Stimulated activated CD4-positive, alpha-beta T cell treated with anti-CD3 and anti-CD28 coated beads, Interleukin-4, amount 100 ng/mL, for 24 hours (primary cell): ENCODE measurements at regions not wholly inside any gene's neighbourhood (a gene's known extent, or its start where the extent isn't known, plus 50 kb on each side); places are given as distances from the start of the nearest gene placed in this dataset.
"Not testable (repeated sequence)": the region's sequence is repeated elsewhere in the genome, so short reads cannot be mapped to it uniquely, and the experiment has no call there.

Source experiments
- DNase-seq: peaks from one replicate; pipeline ENCODE4 v3.0.0-alpha.2; 2020

- no peak for DNase-seq
Measured at GRCh38 chr6:147674794-147675193, 166.3 kb downstream of the SAMD5 start.

- no peak for DNase-seq
Measured at GRCh38 chr6:147675281-147675680, 166.8 kb downstream of the SAMD5 start.

DNA sequence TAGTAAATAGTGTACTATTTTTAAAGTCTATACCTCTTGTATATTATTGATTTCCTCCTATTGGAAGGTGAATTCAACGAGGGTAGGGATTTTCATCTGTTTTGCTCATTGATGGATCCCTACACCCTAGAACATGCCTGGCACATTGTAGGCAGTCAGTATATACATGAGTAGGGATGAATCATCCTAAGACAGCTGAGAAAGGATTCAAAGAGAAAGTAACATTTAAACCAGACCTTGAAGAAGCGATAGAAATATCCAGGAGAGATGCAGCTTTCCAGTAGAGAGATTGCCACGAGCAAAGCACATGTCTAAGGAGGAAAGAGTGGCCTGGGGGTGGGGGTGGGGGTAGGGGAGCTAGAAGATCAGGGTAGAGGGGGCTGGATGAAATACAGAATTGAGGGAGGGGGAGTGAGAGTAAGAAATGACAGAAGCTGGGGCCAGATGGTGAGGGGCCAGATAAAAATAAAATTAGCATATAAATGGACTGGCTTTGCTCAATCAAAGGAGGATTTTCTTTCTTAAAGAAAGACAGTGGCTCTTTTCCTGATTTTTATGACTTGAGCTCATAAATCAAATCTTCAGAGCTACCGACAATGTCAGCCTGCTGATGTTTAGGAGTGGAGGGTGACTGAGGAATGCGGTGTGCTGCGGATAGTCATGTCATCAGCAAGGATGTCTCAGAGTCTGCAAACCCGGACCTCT lies 168.2 kb downstream of the SAMD5 start:
- DNase-seq: no peak

- no peak for DNase-seq
Measured at GRCh38 chr6:147677647-147678046, 169.2 kb downstream of the SAMD5 start.

GRCh38 chr6:147678253-147678652 lies 169.8 kb downstream of the SAMD5 start:
- no peak for DNase-seq

DNA sequence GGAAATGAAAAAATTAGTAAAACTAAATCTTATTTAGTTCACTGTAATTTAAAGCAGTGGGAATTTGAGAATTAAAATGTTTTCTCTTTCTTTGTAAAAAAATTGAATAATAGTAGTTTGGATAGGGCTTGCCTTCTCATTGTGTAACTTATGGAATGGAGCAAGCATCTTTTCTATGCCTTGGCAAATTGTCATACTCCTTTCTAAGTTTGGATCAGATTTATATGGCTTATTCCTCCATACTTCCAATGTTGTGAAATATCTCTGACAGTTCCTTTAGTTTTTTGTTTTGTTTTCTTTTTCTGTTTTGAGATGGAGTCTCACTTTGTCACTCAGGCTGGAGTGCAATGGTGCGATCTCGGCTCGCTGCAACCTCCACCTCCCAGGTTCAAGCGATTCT lies 176.4 kb downstream of the SAMD5 start:
- DNase-seq: no peak

DNA sequence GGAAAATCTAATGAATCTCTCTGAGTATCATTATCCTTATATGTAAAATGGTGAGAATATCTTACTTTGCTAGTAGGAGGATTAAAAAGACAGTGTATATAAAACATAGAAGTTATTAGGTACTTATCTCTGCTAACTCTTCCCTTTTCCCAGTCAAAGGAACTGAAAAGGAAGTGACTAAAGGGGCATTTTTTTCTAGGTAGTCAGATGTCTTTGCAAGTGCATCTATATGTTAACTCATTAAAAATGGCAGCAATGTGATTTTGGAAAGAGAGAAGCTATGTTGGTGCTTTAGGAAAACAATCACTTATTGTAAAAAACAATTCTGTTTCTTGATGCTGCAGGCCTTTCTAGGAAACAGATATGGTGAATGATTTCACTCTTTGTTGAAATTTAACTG lies 180.9 kb downstream of the SAMD5 start:
- DNase-seq: no peak

DNA sequence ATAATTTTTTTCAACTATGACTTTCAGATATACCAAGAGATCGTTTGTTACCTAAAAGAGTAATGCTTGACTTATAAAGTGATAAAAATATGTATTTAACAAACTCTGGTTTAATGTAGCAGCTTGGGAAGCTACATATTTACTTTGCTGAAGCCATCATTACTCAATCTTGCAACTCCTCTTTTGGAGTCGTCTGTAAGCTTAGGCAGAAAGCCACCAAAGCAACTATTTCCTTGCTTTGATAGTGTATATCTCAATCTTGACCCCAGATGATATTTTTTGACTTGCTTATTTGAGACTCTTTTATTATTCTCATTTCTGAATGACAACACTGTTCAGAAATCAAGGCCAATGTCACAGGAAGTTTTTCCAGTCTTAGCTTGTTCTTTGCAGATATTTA lies 183.0 kb downstream of the SAMD5 start:
- DNase-seq: no peak

DNA sequence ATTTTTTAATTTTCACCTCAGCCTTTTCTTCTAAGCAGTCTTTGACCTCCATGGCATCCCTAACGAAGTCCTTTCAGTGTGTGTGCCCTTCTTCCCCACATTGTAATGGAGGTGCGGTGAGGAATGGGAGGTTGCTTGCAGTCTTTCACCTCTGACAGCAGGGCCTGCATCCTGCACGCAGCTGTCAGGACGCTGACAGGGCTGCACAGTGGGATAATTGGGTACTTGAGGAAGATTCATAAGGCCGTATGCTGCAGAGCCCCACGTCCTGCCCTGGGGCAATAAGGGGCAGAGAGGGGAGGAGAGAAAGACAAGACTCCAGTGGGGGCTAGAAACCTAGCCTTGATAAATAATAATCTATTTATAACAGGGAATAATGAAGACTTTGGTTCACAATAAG lies 184.7 kb downstream of the SAMD5 start:
- DNase-seq: no peak

GRCh38 chr6:147694556-147694955 lies 186.1 kb downstream of the SAMD5 start:
- not testable (repeated sequence) for DNase-seq

- DNase-seq: no peak
Measured at GRCh38 chr6:147695819-147696218, 187.3 kb downstream of the SAMD5 start.

DNA sequence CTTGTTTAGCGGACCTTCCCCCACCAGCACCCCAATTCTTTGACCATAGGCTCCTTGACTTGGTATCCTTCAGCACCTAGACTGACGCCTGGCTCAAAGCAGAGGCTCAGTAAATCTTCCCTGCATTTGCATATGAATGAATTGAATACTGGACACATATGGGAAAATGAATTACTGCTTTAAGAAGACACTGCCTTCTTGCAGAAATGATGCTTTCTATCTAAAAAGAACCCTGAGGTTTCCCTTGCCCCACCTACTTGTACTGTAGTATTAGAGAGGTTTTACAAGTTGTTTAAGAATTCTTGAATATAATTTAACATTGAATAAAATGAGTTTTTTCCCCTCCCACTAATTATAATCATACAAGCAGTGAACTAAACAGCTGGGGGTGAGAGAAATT lies 190.7 kb downstream of the SAMD5 start:
- DNase-seq: no peak

DNA sequence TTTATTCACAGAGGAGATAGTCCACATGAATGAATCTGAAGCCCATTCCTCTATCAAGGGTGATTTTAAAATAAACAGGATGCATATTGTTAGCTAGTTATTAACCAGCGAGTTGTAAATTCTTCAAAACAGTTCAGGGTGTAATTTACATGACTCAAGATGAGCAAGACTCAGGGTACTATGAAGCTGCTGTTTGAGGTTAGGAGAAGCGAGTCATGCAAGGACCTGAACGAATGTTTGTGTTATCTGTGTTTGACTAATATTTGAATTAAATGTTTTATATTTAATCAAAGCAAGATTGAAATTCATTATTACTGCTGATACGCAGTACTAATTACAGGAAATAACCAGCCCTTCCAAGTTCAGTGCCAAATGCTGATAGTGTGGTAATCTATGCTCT lies 191.1 kb downstream of the SAMD5 start:
- no peak for DNase-seq

DNA sequence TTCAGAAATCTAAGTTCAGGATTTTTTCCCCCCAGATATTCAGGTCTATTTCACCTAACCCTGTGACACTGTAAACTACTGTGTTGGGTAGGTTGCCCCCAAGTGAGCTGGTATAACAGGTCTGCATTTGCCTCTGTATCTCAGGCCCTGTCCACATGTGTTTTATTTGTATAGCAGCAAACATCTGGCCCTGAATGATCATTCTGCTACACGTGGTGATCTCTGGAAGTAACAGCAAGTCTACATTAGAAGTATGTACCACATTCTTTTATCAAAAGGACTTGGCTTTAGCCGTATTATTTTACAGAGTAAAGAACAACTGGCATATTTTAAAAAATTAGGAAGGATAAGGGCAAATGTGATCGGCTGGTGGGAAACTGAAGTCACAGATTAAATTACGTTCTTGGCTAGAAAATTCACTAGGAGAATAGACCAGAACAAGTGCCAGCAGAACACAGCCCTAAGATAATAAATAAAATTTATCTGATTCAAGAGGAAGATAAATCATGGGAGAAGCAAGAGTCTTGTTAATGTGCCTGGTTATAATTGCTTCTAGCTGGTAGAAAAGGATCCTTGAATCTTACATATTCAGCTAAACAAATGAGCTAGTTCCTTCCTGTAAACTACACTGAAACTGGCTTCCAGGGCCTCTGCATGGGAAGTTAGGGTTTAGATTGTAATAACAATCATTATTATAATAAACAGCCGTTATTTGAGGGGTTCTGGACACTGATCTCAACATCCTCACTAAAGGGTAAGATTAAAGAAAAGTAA lies 192.1 kb downstream of the SAMD5 start:
- no peak for DNase-seq

DNA sequence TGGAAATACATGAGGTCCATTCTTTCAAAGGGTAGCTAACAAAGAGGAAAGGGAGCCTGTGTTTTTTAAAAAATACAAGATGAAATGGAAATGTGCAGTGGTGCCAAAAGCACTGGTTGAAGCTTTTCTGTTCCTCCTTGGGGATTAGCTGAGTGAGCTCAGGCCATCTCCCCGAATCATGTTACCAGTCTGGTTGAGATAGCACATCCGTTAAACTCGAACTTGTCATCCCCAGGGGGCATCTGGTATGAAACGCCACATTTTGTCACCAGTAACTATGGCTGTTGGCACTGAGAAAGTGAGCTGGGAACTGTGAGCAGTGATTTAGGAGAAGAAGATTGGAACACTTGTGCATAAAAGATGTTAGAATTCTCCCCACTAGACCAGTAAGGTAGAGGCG lies 196.2 kb downstream of the SAMD5 start:
- DNase-seq: no peak

DNA sequence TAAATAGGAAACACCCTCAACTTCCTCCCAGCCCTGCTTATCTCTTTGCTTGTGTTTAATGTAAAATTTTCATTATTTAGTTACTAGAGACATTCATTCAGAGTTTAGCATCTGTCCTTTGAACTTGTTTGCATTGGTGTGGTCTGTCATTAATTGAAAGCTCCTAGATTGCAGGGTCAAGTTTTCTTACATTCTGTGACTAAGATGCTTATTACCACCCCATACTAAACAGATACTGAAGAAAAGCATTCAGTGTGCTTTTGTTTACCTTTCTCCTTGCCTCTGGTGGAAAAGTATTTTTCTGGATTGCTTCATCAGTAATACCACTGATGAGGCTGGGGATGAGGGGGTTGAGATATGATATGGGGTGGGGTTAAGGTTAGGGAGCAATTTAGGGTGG lies 199.0 kb downstream of the SAMD5 start:
- no peak for DNase-seq

- DNase-seq: no peak
Measured at GRCh38 chr6:147708170-147708569, 199.7 kb downstream of the SAMD5 start.

DNA sequence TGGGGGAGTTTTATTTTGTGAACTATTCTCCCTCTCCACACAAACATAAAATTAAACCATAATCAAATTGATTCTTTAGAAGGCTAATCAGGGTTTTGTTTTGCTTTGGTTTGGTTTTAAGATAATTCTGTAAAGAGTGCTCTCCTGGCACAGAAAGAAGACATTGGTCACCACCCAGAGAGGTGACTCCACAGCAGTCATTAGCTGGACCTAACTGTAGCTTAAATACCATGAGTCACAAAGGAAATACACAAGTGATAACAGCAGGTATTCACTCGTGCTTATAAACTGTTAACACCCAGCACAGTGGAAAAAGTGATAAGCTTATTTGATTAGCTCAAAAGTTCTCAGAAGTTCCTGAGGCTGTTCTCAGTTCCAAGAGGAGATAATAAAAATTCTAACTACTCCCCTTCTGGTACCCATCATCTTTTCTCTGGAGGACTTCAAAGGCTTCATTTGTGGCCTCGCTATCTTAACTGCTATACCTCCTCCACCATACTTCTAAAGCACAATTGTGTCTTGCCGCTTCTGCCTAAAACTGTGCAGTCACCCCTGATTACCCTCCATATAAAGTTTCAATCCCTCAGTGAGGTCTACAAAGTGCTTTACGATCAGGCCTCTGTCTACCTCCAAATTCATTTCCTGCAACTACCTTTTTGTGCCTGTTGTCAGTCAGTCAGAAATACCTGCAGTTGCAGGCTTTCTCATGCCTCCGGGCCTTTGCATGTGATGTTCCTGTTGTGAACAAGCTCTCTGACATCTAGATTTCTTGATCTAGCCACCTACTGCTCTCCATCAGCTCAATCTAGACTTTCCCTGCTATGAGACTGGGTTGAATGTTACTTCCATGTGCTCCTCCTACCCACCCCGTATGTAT lies 201.1 kb downstream of the SAMD5 start:
- no peak for DNase-seq

GRCh38 chr6:147710890-147711289 lies 202.4 kb downstream of the SAMD5 start:
- no peak for DNase-seq

DNA sequence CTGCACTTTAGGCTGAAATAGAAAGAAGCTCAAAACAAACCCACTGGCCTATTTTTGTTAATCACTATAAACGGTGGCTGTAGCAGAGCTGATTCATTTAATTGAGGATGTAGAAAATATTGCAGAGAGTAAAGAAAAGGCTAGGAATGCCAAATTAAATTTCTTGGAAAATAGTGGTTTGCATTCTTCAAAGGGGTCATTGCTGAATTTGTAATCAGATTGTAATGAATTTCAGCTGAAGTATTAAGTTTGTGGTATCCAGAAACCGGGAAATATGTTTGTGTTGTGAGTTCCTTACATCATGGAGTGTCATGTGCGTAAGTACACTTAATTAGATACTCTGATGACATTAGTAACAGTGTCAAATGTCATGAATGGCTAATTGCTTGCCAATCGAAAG lies 203.0 kb downstream of the SAMD5 start:
- no peak for DNase-seq

DNA sequence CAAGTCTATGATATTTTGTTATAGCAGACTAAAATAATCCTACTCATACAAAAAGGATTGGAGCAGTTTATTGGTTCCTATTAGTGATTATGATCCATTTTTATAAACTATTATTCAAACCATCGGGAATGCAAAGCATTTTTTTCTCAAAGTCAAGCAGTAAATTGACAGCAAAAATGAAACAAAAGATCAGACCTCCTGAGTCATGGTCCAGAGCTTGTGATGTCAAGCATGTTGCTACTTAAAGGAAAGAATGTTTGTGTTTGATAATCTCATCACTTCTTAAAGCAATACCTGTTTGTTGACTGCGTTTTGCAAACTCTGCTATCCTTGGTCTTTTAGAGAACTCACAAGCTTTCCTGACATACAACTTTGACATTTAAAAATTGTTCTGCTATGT lies 204.4 kb downstream of the SAMD5 start:
- DNase-seq: no peak

DNA sequence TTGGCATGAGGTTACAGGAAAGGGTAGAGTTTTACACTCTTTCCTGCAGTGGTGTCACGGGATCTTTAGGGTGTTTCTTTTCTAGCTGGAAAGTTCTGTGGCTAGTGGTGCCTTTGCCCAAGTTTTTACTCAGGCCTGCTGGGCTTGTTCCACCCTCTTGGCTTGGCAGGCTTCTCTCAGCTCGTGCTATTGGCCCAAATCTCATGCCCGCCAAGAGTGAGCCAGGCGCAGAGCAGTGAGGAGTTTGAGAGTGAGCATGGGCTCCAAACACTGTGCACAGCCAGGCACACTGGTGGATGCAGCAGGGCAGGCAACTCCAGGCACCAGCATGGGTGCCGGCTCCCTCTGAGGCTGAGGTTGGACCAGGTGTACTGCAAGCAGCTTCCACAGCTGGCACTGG lies 206.5 kb downstream of the SAMD5 start:
- DNase-seq: no peak

GRCh38 chr6:147716434-147716833 lies 207.9 kb downstream of the SAMD5 start:
- DNase-seq: no peak

GRCh38 chr6:147717991-147718390 lies 209.5 kb downstream of the SAMD5 start:
- DNase-seq: no peak
